ENCODE measurements at regions not wholly inside any gene's neighbourhood (a gene's known extent, or its start where the extent isn't known, plus 50 kb on each side); places are given as distances from the start of the nearest gene placed in this dataset.

DNA sequence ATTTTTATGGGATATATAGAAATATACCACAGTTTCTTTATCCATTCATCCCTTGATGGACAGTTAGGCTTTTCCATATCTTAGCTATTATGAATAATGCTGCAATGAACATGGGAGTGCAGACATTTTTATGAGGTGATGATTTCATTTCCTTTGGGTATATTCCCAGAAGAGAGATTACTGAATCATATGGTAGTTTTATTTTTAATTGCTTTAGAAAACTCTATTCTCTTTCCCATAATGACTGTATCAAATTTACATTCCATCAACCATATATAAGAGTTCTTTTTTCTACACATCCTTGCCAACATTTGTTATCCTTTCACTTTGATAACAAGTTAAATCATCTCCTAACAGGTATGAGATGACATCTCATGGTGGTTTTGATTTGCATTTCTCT, 821.6 kb downstream of the TLE1 start:
- no peak for ATAC-seq (ENCODE audit: low FRiP score in 2 of 2)
- H3K27me3 ChIP-seq, result no peaks in the 10 kb centered on the region
- H3K27ac ChIP-seq, result no peak overlapping the region
- no peak overlapping the region for H3K4me3 ChIP-seq
- no peaks in the 10 kb centered on the region for H3K9me3 ChIP-seq
- H3K36me3 ChIP-seq, result no peaks in the 10 kb centered on the region
- H3K4me1 ChIP-seq, result no peaks in the 10 kb centered on the region
- DNase-seq, result no peak
- TF ChIP-seq, protein P1, sequence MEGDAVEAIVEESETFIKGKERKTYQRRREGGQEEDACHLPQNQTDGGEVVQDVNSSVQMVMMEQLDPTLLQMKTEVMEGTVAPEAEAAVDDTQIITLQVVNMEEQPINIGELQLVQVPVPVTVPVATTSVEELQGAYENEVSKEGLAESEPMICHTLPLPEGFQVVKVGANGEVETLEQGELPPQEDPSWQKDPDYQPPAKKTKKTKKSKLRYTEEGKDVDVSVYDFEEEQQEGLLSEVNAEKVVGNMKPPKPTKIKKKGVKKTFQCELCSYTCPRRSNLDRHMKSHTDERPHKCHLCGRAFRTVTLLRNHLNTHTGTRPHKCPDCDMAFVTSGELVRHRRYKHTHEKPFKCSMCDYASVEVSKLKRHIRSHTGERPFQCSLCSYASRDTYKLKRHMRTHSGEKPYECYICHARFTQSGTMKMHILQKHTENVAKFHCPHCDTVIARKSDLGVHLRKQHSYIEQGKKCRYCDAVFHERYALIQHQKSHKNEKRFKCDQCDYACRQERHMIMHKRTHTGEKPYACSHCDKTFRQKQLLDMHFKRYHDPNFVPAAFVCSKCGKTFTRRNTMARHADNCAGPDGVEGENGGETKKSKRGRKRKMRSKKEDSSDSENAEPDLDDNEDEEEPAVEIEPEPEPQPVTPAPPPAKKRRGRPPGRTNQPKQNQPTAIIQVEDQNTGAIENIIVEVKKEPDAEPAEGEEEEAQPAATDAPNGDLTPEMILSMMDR (IDR thresholded peaks at IDR 0.05), result no peak
- TF ChIP-seq POLR2A (IDR thresholded peaks at IDR 0.05) (no peak), EP300 (IDR thresholded peaks at IDR 0.05) (no peak), POLR2AphosphoS5 (IDR thresholded peaks at IDR 0.05) (no peak)

DNA sequence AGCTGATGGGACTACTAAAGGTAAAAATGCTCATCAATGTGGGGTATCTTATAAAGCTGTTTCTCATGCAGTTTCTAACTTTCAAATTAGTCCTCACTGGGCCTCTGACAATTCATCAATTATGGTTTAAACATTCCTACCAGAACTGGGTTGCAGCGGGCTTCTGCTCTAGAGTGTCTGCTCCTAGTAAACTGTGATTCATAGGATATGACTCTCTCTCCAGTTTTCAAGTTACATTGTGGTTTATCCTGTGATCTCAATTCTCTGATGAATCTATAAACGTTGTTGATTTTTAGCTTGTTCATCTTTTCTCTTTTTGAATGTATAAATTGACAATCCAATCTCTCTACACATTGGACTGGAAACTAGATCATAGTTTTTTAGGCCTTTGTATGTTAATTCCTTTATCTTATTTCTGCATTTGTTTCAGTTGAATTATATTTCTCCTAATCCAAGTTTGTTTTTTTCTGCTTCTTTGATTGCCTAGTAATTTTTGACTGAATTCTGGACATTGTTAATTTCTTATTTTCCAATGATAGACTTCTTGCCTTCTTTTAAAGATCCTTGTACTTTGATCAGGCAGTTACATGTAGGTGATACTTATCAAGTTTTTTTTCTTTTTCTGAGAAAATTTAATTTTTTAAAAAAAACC, 822.6 kb downstream of the TLE1 start:
- TF ChIP-seq EP300 (IDR thresholded peaks at IDR 0.05) (no peak), POLR2AphosphoS5 (IDR thresholded peaks at IDR 0.05) (no peak), POLR2A (IDR thresholded peaks at IDR 0.05) (no peak)
- TF ChIP-seq, protein P1 (IDR thresholded peaks at IDR 0.05), result no peak
- no peak overlapping the region for H3K4me3 ChIP-seq
- no peak overlapping the region for H3K27ac ChIP-seq
- H3K27me3 ChIP-seq, result no peaks in the 10 kb centered on the region
- H3K4me1 ChIP-seq, result no peaks in the 10 kb centered on the region
- H3K36me3 ChIP-seq, result no peaks in the 10 kb centered on the region
- DNase-seq, result no peak
- WGBS, 2 donors, result 81 to 84% methylated on average over 2 of the region's 2 CpGs
- H3K9me3 ChIP-seq, result no peaks in the 10 kb centered on the region
- ATAC-seq (ENCODE audit: low FRiP score in 2 of 2), result no peak

DNA sequence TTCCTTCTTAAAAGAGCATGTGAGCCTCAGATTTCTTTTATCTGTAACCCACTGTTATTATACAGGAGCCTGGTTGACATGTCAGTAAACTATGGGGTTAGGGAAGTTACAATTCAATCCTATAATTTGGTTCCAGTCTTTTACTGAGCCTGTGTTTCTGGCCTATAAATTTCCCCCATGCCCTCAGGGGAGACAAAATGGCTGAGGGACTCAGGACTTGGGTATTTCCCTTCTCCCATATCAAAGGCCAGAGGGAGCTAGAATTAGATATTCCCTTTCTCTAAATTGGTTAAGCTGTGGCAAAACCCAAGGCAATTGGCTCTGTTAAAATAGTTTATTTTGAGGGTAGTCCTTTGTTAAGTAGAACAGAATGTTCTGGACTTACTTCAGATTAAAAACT, 823.2 kb downstream of the TLE1 start:
- no peak for DNase-seq
- no peaks in the 10 kb centered on the region for H3K9me3 ChIP-seq
- no peaks in the 10 kb centered on the region for H3K4me1 ChIP-seq
- H3K27ac ChIP-seq, result no peak overlapping the region
- ATAC-seq (ENCODE audit: low FRiP score in 2 of 2), result no peak
- TF ChIP-seq, protein P1 (IDR thresholded peaks at IDR 0.05), result no peak
- TF ChIP-seq POLR2AphosphoS5 (IDR thresholded peaks at IDR 0.05), result no peak
- TF ChIP-seq EP300 (IDR thresholded peaks at IDR 0.05), result no peak
- no peak for TF ChIP-seq POLR2A (IDR thresholded peaks at IDR 0.05)
- no peak overlapping the region for H3K4me3 ChIP-seq
- H3K36me3 ChIP-seq, result no peaks in the 10 kb centered on the region
- H3K27me3 ChIP-seq, result no peaks in the 10 kb centered on the region

DNA sequence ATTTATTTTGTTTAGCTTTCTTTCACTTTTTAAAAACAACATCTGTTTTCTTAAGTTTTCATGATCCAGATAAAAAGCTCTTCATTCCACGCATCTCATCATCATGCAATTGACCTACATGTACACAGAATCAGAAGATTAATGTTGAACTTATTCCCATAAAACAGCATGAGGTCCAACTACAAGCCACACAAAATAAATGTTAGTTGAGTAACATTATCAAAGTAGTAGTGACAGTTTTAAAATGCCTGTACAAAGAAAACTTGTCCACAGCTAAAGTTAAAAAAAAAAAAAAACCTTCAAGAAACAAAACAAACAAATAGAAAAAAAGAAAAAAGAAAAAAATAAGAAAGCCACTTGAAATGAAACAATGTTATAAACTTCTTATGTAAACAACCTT, 846.3 kb downstream of the TLE1 start:
- Histone ChIP-seq H3K4me1 (no peaks in the 10 kb centered on the region), H3K4me3 (no peak overlapping the region), H3K36me3 (no peaks in the 10 kb centered on the region), H3K27me3 (no peaks in the 10 kb centered on the region), H3K27ac (no peak overlapping the region), H3K9me3 (no peaks in the 10 kb centered on the region)
- TF ChIP-seq EP300 (IDR thresholded peaks at IDR 0.05) (no peak), POLR2AphosphoS5 (IDR thresholded peaks at IDR 0.05) (no peak), POLR2A (IDR thresholded peaks at IDR 0.05) (no peak)
- TF ChIP-seq, protein P1 (IDR thresholded peaks at IDR 0.05), result no peak
- ATAC-seq (ENCODE audit: low FRiP score in 2 of 2), result no peak
- 61 to 73% methylated on average over 1 of the region's 1 CpG for WGBS, 2 donors
- DNase-seq, result no peak

GRCh38 chr9:80842389-80842788, 847.0 kb downstream of the TLE1 start:
- Histone ChIP-seq H3K36me3 (no peaks in the 10 kb centered on the region), H3K9me3 (no peaks in the 10 kb centered on the region), H3K27ac (no peak overlapping the region), H3K27me3 (no peaks in the 10 kb centered on the region), H3K4me1 (no peaks in the 10 kb centered on the region), H3K4me3 (no peak overlapping the region)
- ATAC-seq (ENCODE audit: low FRiP score in 2 of 2), result no peak
- WGBS, 2 donors, result 59 to 65% methylated on average over 6 of the region's 6 CpGs
- DNase-seq, result no peak
- TF ChIP-seq, protein P1 (IDR thresholded peaks at IDR 0.05), result no peak
- TF ChIP-seq EP300 (IDR thresholded peaks at IDR 0.05) (no peak), POLR2AphosphoS5 (IDR thresholded peaks at IDR 0.05) (no peak), POLR2A (IDR thresholded peaks at IDR 0.05) (no peak)

Data from upper lobe of left lung (tissue), 6 donors.